Adrenal gland (tissue), 9 donors: ENCODE measurements at regions not wholly inside any gene's neighbourhood (a gene's known extent, or its start where the extent isn't known, plus 50 kb on each side); places are given as distances from the start of the nearest gene placed in this dataset.
A peak's percentile ranks its signal among the peaks of the same experiment; 100 is the strongest.

ENCODE experiments used
- DNase-seq, 7 donors: peaks; one replicate each; pipeline ENCODE4 v3.0.0-alpha.2; 2019 to 2020
- H3K27ac ChIP-seq, 5 donors: fragments of 200-600 bp; sonication (generic) in 4 of 5; 1 replicate in 3 of 5; 2 replicates in 2 of 5; pipeline versions ENCODE4 v1.5.1 to v1.8.0; 2016 to 2020; ENCODE audit warnings: mild to moderate bottlenecking in 1 of 5
- H3K27me3 ChIP-seq: fragments of 200-600 bp; 2 replicates; pipeline ENCODE4 v1.8.0; 2021
- H3K36me3 ChIP-seq, 2 donors: fragments of 200-600 bp; replicated peaks in 1 of 2; 1 replicate in 1 of 2; 2 replicates in 1 of 2; pipeline versions ENCODE4 v1.5.1 to v1.8.0; 2018 to 2022
- H3K4me1 ChIP-seq, 2 donors: fragments of 200-600 bp; replicated peaks in 1 of 2; 1 replicate in 1 of 2; 2 replicates in 1 of 2; pipeline versions ENCODE4 v1.5.1 to v1.8.0; 2018 to 2021
- H3K4me3 ChIP-seq, 4 donors: fragments of 200-600 bp; sonication (generic) in 3 of 4; one replicate each; pipeline ENCODE4 v1.5.1; 2016 to 2018
- H3K9me3 ChIP-seq, 3 donors: fragments of 200-600 bp; sonication (generic) in 1 of 3; replicated peaks in 1 of 3; 1 replicate in 2 of 3; 2 replicates in 1 of 3; pipeline versions ENCODE4 v1.5.1 to v1.8.0; 2016 to 2021
- CTCF ChIP-seq, 6 experiments: fragments of 450-650 bp in 4 of 6; fragments of 200-600 bp in 2 of 6; sonication (generic) in 1 of 6; IDR thresholded peaks; 1 replicate in 5 of 6; 2 replicates in 1 of 6; pipeline versions ENCODE4 v1.5.1 to v1.8.0; 2016 to 2021; ENCODE audit warnings: antibody characterized with exemption in 6 of 6, mild to moderate bottlenecking in 2 of 6, moderate library complexity in 1 of 6
- POLR2A ChIP-seq, 2 donors: fragments of 450-650 bp; IDR thresholded peaks; one replicate each; pipeline ENCODE4 v1.6.1; 2017; ENCODE audit warnings: antibody characterized with exemption in 2 of 2, mild to moderate bottlenecking in 2 of 2, moderate library complexity in 1 of 2
- whole genome bisulfite sequencing, 4 donors: extraction: QIAGEN DNeasy Blood & Tissue Kit in 2 of 4; methylation state at CpG; one replicate each; pipeline versions ENCODE4 v1.1.5 to v1.1.7; 2013 to 2017; 5-methylcytosine and 5-hydroxymethylcytosine counted together
- intact Hi-C, 2 donors: fragments of 100-400 bp; cut with DNase I; formaldehyde crosslinking; loops; one replicate each; pipeline versions ENCODE4 v1.14.1 to v1.15.0; 2022 to 2023
- donor health status: healthy with polysubstance abuse.
- donor health status: Bipolar disorder and iron deficiency.
- donor health status: DM: yes; HTN: yes; CAD: no.
- donor health status: DM: no; HTN: no; CAD: no.
- donor health status: DM: no; HTN: no; CAD: no.

GRCh38 chr4:57443787-57444186 lies 333.6 kb upstream of the IGFBP7 start:
- Histone ChIP-seq H3K9me3 (no peaks in the 10 kb centered on the region), H3K4me1 (no peaks in the 10 kb centered on the region), H3K27ac (no peak overlapping the region), H3K27me3 (no peaks in the 10 kb centered on the region), H3K4me3 (no peak overlapping the region), H3K36me3 (no peaks in the 10 kb centered on the region)
- 65 to 89% (median 74%) methylated on average over 2 of the region's 2 CpGs for WGBS, 4 donors
- intact Hi-C loops: no loop called here
- no peak for DNase-seq
- TF ChIP-seq CTCF (IDR thresholded peaks at IDR 0.05): no peak
- TF ChIP-seq POLR2A (IDR thresholded peaks at IDR 0.05): no peak

- no peaks in the 10 kb centered on the region for H3K27me3 ChIP-seq
- intact Hi-C loops: no loop called here
- no peak for DNase-seq
- TF ChIP-seq POLR2A (IDR thresholded peaks at IDR 0.05): no peak
- TF ChIP-seq CTCF (IDR thresholded peaks at IDR 0.05): no peak
- no peaks in the 10 kb centered on the region for H3K36me3 ChIP-seq
- WGBS, 4 donors: 62 to 74% (median 71%) methylated on average over 7 of the region's 7 CpGs
- H3K4me3 ChIP-seq: no peak overlapping the region
- no peak overlapping the region for H3K27ac ChIP-seq
- H3K9me3 ChIP-seq: no peaks in the 10 kb centered on the region
- H3K4me1 ChIP-seq: no peaks in the 10 kb centered on the region
Measured at GRCh38 chr4:57443308-57443707, 333.1 kb upstream of the IGFBP7 start.

- Histone ChIP-seq H3K36me3 (no peaks in the 10 kb centered on the region), H3K4me1 (no peaks in the 10 kb centered on the region), H3K27me3 (no peaks in the 10 kb centered on the region), H3K9me3 (no peaks in the 10 kb centered on the region), H3K27ac (no peak overlapping the region), H3K4me3 (no peak overlapping the region)
- intact Hi-C loops: no loop called here
- 12 to 16% (median 14%) methylated on average over 4 of the region's 4 CpGs for WGBS, 4 donors
- TF ChIP-seq POLR2A (IDR thresholded peaks at IDR 0.05) (no peak), CTCF (IDR thresholded peaks at IDR 0.05) (peak; percentile 31 to 60 (median 55))
- peak; percentile 22 to 70 (median 37) for DNase-seq
Measured at GRCh38 chr4:57442831-57443291, 332.7 kb upstream of the IGFBP7 start.

GRCh38 chr4:57442241-57442640 lies 332.1 kb upstream of the IGFBP7 start:
- Histone ChIP-seq H3K36me3 (no peaks in the 10 kb centered on the region), H3K27me3 (no peaks in the 10 kb centered on the region), H3K9me3 (no peaks in the 10 kb centered on the region), H3K27ac (no peak overlapping the region), H3K4me3 (no peak overlapping the region), H3K4me1 (no peaks in the 10 kb centered on the region)
- intact Hi-C loops: no loop called here
- TF ChIP-seq CTCF (IDR thresholded peaks at IDR 0.05) (no peak), POLR2A (IDR thresholded peaks at IDR 0.05) (no peak)
- WGBS, 4 donors: 24 to 53% (median 28%) methylated on average over 7 of the region's 7 CpGs
- DNase-seq: no peak
